Epithelial cell of esophagus (primary cell): ENCODE measurements at regions not wholly inside any gene's neighbourhood (a gene's known extent, or its start where the extent isn't known, plus 50 kb on each side); places are given as distances from the start of the nearest gene placed in this dataset.
A peak's percentile ranks its signal among the peaks of the same experiment; 100 is the strongest.

Source experiments
- DNase-seq: peaks from one replicate; pipeline ENCODE4 v3.0.0; 2010; ENCODE audit warnings: low read depth
- H3K4me3 ChIP-seq: 2 replicates; pipeline ENCODE4 v1.5.1; 2011; ENCODE audit warnings: mild to moderate bottlenecking, low read length, control low read depth
- CTCF ChIP-seq: IDR thresholded peaks from 2 replicates; pipeline ENCODE4 v1.5.1; 2011; ENCODE audit warnings: low read depth, mild to moderate bottlenecking, low read length, control low read depth, inconsistent platforms; ENCODE audit not compliant: insufficient read depth; ENCODE audit errors: missing control alignments

GRCh38 chr9:4389003-4389402 lies 89.1 kb upstream of the GLIS3 start:
- no peak for TF ChIP-seq CTCF
- DNase-seq: peak; percentile 52
- H3K4me3 ChIP-seq: no peak overlapping the region

GRCh38 chr9:4386819-4387218 lies 87.0 kb upstream of the GLIS3 start:
- DNase-seq: peak; percentile 13
- no peak for TF ChIP-seq CTCF

GRCh38 chr9:4384750-4385149 lies 84.9 kb upstream of the GLIS3 start:
- no peak for DNase-seq
- no peak for TF ChIP-seq CTCF
- no peak overlapping the region for H3K4me3 ChIP-seq

More at GRCh38 chr9:4386819-4387218, 87.0 kb upstream of the GLIS3 start:
- H3K4me3 ChIP-seq: no peak overlapping the region

GRCh38 chr9:4382722-4383317 lies 83.0 kb upstream of the GLIS3 start:
- H3K4me3 ChIP-seq: no peak overlapping the region
- peak; percentile 54 for DNase-seq
- TF ChIP-seq CTCF: peak; percentile 65

GRCh38 chr9:4381744-4382143 lies 81.9 kb upstream of the GLIS3 start:
- no peak for DNase-seq
- no peak overlapping the region for H3K4me3 ChIP-seq

GRCh38 chr9:4380406-4380805 lies 80.5 kb upstream of the GLIS3 start:
- no peak overlapping the region for H3K4me3 ChIP-seq
- no peak for TF ChIP-seq CTCF
- peak; percentile 17 for DNase-seq

More at GRCh38 chr9:4381744-4382143, 81.9 kb upstream of the GLIS3 start:
- no peak for TF ChIP-seq CTCF
